ENCODE measurements at regions not wholly inside any gene's neighbourhood (a gene's known extent, or its start where the extent isn't known, plus 50 kb on each side); places are given as distances from the start of the nearest gene placed in this dataset.

DNA sequence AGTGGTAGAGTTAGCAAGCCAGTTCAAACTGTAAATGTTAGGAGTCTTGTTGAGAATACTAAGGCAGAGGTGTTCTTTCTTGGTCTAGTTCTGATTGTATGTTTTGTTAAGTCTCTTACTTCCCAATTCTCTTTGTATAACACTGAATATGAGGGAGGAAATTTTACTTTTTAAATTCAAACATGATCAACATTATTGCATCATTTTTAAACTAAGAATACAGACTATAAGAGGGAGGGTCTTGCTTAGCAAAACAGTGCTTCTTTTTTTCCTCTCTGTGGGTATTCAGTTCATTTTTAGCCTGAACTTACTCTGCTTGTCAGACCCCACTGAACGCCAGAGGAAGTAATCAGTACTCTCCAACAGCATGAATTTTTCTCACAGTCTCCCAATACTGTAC, 198.0 kb downstream of the GABRG1 start:
- Histone ChIP-seq H3K27ac (ENCODE audit: insufficient read depth, low read depth, low read length) (no peak overlapping the region), H3K27me3 (ENCODE audit: control insufficient read depth in 2 of 2, insufficient read depth in 2 of 2, low read length in 2 of 2) (no peaks in the 10 kb centered on the region), H3K36me3 (ENCODE audit: control insufficient read depth in 2 of 2, extremely low read depth in 1 of 2, insufficient read depth in 2 of 2, low read length in 2 of 2) (no peaks in the 10 kb centered on the region), H3K4me1 (ENCODE audit: control insufficient read depth, extremely low read depth, insufficient read depth, low read length) (no peaks in the 10 kb centered on the region), H4K20me1 (replicated peaks; ENCODE audit: control insufficient read depth, extremely low read depth, insufficient read depth, low read length) (no peaks in the 10 kb centered on the region), H3K4me3 (replicated peaks in 1 of 3; ENCODE audit: insufficient read depth in 1 of 3, low read depth in 1 of 3, low read length in 3 of 3) (no peak overlapping the region), H3K4me2 (ENCODE audit: insufficient read depth, low read length) (no peak overlapping the region), H3K79me2 (ENCODE audit: control insufficient read depth, insufficient read depth, low read length) (no peaks in the 10 kb centered on the region), H3K9me3 (replicated peaks; ENCODE audit: control insufficient read depth, insufficient read depth, low read length) (peaks cover 2% of the 10 kb centered on the region), H3K9ac (replicated peaks; ENCODE audit: extremely low read depth, insufficient read depth, low read length) (no peak overlapping the region), H3K9me1 (replicated peaks; ENCODE audit: control insufficient read depth, extremely low read depth, insufficient read depth, low read length) (no peaks in the 10 kb centered on the region), H2AFZ (ENCODE audit: low read depth, low read length) (no peak overlapping the region)
- no TSS peak for BruUV-seq (replicated peaks)
- DNase-seq (ENCODE audit: low read depth, low spot score) (no peak), FAIRE-seq (no peak)
- TF ChIP-seq POLR2A (IDR thresholded peaks at IDR 0.05; ENCODE audit: low read depth, low read length) (no peak), GATA2 (IDR thresholded peaks at IDR 0.05; ENCODE audit: insufficient read depth, insufficient read length, low read depth, low read length) (no peak), EZH2 (IDR thresholded peaks at IDR 0.05; ENCODE audit: borderline replicate concordance, low read depth, low read length, severe bottlenecking) (no peak), JUN (IDR thresholded peaks at IDR 0.05; ENCODE audit: borderline replicate concordance, insufficient read depth, insufficient read length, low read depth) (no peak), FOS (IDR thresholded peaks at IDR 0.05; ENCODE audit: borderline replicate concordance, insufficient read depth, low read length) (no peak), MYC (IDR thresholded peaks at IDR 0.05; ENCODE audit: low read depth, low read length) (no peak), POLR2AphosphoS5 (IDR thresholded peaks at IDR 0.05; ENCODE audit: insufficient read depth, low read depth, low read length) (no peak)
- TF ChIP-seq, protein P1, sequence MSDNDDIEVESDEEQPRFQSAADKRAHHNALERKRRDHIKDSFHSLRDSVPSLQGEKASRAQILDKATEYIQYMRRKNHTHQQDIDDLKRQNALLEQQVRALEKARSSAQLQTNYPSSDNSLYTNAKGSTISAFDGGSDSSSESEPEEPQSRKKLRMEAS (IDR thresholded peaks at IDR 0.05; ENCODE audit: insufficient read depth, insufficient read length) = no peak
- TF ChIP-seq, protein P2, sequence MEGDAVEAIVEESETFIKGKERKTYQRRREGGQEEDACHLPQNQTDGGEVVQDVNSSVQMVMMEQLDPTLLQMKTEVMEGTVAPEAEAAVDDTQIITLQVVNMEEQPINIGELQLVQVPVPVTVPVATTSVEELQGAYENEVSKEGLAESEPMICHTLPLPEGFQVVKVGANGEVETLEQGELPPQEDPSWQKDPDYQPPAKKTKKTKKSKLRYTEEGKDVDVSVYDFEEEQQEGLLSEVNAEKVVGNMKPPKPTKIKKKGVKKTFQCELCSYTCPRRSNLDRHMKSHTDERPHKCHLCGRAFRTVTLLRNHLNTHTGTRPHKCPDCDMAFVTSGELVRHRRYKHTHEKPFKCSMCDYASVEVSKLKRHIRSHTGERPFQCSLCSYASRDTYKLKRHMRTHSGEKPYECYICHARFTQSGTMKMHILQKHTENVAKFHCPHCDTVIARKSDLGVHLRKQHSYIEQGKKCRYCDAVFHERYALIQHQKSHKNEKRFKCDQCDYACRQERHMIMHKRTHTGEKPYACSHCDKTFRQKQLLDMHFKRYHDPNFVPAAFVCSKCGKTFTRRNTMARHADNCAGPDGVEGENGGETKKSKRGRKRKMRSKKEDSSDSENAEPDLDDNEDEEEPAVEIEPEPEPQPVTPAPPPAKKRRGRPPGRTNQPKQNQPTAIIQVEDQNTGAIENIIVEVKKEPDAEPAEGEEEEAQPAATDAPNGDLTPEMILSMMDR (IDR thresholded peaks at IDR 0.05; ENCODE audit: extremely low read depth in 1 of 2, insufficient read depth in 1 of 2, low read depth in 1 of 2, low read length in 2 of 2) = no peak
- ChIA-PET CTCF (no interaction called here), POLR2A (no interaction called here)
- dilution Hi-C loops (cut with MboI; ENCODE audit: extremely low pct_ligation_motif_present, low sequenced_read_pairs) (no loop called here), intact Hi-C loops (cut with micrococcal nuclease) (no loop called here)

Data from endothelial cell of umbilical vein (primary cell).